GM19372 (cell line): ENCODE measurements at regions not wholly inside any gene's neighbourhood (a gene's known extent, or its start where the extent isn't known, plus 50 kb on each side); places are given as distances from the start of the nearest gene placed in this dataset.

Experiments used
- ATAC-seq: cut with Tn5 transposase; IDR thresholded peaks from one replicate; pipeline ENCODE4 v1.9.1; 2021; ENCODE audit warnings: mild to moderate bottlenecking, low read depth, moderate library complexity; ENCODE audit not compliant: unreplicated experiment

DNA sequence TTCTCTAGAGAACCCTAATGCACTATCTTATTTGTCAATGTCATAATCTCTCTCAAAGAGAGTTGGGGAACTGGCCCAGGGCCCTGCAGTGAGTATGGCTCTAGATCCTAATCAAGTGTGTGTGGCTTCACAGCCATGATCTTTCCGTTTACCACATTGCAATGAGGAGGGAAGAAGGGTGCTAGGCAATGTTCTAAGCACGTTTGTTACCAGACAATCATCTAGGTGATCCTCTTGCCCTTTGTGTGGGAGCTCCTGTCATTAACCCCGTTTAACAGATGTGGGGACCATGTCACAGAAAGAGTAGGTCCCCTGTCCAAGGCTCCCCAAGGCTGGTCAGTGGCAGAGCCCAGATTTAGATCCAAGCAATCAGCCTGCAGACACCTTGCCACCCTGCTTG, 128.2 kb upstream of the IRX4 start:
- no peak for ATAC-seq

DNA sequence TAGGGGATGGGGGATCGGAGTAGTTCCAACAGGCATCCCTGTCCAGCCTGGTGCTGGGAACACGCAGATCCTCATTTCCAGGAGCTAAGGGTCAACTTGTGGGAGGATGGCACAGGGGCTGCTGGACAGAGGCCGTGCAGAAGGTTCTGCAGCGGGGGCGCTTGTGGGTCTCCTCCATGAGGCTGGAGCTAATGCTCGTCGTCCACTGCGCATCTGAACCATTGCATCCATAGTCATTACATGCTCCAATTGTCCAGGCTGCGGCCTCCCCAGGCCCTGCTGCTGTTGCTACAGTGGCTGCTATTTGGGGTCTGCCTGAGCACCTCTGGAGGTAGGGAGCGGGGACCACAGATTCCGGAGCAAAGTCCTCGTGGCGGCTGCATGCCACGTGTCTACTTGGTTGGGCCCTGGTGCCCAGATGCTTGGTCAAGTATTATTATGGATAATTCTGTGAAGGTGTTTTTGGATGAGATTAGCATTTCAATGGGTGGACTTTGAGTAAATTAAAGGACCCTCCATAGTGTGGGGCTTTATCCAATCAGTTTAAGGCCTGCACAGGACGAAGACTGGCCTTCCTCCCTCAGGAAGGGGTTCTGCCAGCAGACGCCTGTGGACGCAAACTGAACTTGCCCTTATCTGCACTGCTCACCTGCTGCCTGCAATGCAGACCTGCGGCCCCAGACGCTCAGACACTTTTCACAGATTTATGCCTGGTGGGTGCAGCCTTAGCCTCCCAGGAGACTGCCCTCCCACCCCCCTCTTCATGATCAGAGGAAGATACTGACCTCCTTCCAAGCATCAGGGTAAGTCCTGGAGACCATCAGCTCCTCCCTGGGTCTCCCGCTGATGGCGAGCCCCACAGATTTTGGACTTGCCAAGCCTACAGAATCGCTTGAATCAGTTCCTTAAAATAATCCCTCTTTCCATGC, 127.5 kb upstream of the IRX4 start:
- no peak for ATAC-seq

DNA sequence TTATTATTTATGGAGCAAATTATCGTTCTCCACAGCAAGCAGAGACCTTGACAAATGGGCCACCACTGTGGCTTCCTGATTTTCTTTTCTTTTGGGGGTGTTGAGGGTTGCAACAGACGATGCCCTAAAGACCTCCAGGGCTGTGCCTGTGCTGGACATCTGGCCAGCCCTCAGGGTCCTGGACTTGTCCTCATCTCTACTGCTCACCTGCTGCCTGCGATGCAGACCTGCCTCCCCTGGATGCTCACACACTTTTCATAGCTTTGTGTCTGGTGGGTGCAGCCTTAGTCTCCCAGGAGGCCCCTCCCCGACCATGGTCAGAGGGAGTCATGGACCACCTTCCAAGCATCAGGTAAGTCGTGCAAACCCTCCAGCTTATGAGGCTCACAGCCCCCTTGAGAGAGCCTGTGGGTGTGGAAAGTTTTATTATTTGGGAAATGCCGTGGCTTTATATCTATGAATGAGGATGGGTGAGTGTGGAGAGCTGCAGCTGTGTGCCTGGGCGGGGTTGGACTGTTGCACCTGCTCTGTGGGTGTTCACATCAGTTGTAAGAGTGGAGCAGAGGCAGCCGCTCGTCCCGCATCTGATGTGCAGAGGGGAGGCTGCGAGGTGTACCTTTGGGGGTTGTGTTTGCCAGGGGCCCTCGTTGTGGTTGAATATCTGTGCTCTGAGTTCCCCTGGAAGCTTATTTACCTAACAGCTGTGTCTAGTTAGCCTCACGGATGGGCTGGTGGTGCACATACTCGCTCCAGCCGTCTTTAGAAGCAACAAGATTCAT, 126.3 kb upstream of the IRX4 start:
- no peak for ATAC-seq

- ATAC-seq, result no peak
These were observed 125.3 kb upstream of the IRX4 start for GRCh38 chr5:2007878-2008501.

- ATAC-seq, result no peak
These were observed 124.8 kb upstream of the IRX4 start for GRCh38 chr5:2007496-2007877.

- no peak for ATAC-seq
These were observed 124.2 kb upstream of the IRX4 start for GRCh38 chr5:2006971-2007291.

DNA sequence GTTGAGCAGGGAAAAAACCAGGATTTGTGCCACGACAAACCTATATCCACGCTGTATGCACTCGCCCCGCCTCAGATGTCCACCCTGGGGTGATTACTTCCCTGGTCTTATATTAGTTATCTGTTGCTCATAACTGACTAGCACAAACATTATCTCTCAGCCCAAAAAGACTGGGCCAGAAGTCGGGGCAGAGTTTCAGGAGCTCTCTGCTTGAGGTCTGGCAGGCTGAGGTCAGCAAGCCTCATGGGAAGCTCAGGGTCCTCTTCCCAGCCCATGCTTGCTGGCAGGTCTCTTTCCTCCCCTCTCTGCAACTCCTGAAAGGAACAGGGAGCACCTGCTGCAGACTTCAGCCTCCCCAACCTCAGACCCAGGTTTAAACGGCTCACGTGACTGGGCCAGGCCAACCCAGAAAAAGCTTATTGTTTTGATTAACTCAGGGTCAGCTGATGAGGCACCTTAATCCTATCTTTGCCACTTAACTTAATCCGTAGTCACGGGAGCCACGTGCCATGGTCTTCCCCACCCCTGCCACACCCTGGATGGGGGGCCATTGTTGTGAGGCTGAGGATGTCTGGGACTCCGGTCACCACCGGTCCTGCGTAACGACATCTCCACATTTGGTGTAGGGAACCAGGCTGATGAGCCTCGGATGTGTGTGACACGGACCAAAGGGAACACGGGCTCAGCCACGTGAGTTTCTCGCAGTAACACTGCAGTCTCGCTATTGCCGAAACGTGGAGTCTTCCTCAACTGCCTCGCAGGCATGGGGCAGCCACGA, 123.7 kb upstream of the IRX4 start:
- no peak for ATAC-seq

DNA sequence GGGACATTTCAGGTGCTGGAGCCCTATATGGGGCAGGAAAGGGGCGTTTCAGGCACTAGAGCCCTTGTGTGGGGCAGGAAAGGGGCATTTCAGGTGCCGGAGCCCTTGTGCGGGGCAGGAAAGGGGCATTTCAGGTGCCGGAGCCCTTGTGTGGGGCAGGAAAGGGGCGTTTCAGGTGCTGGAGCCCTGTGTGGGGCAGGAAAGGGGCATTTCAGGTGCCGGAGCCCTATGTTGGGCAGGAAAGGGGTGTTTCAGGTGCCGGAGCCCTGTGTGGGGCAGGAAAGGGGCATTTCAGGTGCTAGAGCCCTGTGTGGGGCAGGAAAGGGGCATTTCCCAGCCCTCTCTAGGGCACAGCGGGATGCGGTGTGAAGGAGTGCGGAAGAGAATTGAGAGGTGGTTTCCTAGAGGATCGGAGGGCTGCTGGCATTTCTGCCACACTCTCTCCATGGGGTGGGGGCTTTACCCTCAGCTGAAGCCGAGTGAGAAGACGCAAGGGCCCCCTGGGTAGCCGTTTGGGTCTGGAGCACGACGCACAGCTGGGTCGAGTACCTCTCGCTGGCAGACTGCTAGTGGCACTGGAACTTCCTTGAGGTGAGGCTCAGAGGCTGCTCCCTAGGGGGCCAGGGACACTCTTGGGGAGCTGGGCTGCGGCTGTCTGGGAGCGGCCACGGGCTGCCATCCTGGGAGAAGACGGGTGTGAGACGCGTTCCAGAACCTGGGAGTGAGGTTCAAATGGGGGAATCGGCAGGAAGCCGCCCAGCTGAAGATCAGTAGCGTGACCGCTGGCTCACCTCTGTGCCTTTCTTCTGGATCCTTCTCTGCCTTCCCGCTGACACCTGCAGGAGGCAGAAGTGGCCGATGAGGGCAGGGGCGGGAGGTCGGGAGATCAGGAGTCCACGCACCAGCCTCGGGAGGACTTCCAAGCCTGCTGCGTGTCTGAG, 122.6 kb upstream of the IRX4 start:
- ATAC-seq, result no peak

DNA sequence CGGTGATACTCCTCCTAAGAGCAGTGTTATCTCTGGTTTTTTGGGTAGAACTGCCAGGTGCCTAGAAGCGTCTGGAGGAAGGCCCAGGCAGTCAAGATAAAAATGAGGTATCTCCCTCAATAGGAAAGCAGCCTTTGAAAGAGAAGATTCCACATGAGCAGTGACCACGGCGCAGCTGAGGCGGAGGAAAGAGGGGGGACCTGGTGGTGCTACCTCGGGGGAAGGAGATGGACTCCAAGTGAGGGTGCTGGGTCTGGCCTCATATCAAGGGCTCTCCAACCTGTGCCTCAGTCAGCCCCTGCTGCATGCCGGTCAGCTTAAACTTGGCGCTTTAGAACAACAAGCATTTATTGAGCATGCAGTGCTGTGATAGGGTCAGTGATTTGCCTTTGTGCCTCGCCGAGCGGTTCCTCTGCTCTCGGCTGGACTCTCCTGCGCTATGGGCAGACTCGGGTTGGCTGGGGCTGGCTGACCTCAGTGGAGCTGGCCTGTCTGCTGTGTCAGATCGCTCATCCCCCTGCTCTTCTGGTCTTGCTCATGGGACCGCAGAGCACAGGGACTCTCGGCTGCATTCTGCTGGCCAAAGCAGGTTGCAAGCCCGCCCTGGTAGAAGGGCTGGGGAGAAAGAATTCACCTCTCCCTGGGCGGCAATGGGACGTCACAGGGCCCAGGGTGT, 121.1 kb upstream of the IRX4 start:
- no peak for ATAC-seq

DNA sequence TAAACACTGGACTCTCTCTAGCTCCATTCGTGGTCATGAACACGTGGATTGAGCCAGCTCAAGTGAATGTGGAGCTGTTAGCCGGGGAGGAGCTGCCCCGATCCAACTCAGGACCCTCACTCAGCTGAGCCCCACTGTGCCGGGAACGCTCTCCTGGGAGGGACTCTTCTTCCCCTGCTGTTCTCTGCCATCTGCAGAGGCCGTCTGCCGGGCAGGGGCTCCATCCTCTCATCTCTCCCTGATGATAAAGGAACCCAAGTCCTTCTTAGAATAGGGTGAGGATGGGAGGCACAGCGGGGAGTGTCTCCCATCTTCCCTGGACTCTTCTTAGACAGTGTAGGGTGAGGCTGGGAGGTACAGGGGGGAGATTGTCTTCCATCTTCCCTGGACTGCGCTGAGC, 120.5 kb upstream of the IRX4 start:
- no peak for ATAC-seq

GRCh38 chr5:2001300-2001699, 118.6 kb upstream of the IRX4 start:
- no peak for ATAC-seq

DNA sequence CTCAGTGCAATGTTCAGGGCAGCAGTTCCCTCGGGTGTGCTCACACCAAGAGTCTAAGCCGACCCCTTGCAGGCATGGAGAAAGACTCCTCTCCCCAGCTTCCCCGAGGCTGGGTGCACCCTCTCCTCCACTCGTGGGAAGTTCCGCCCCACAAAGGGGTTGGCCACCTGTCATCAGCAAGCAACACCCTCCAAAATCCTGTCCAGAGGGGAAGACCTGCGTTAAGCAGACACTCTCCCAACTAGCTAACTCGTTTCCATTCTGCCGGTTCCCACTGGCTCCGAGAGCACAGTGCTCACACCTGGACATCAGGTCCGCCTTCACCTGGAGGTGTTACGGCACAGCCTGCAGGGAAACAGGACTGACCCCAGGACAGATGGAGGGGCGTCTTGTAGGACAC, 117.9 kb upstream of the IRX4 start:
- ATAC-seq, result no peak

DNA sequence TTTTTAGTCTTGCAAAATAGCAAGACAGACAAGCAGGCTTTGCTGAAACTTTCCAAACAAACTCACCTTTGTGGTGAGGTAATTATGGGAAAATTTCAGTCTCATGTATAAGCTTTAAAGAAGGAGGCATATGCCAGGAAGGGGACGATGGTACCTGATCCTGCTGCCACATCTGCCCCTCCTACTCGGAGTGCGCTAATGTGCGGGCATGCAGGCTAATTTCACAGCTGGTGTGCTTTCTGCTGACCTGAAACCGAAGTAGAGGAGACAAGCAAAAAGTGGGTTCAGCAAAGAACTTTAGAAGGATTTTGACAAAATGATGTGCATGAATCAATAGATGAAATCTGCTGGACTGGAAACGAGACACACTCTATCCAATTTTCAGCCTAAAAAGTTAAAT, 117.1 kb upstream of the IRX4 start:
- ATAC-seq, result no peak

- no peak for ATAC-seq
These were observed 116.1 kb upstream of the IRX4 start for GRCh38 chr5:1998716-1999317.

- no peak for ATAC-seq
These were observed 115.6 kb upstream of the IRX4 start for GRCh38 chr5:1998348-1998669.

- ATAC-seq, result no peak
These were observed 115.1 kb upstream of the IRX4 start for GRCh38 chr5:1997640-1998347.

- ATAC-seq, result no peak
These were observed 112.8 kb upstream of the IRX4 start for GRCh38 chr5:1995491-1995890.

- ATAC-seq, result no peak
These were observed 104.7 kb upstream of the IRX4 start for GRCh38 chr5:1987471-1987870.
